ENCODE measurements at regions not wholly inside any gene's neighbourhood (a gene's known extent, or its start where the extent isn't known, plus 50 kb on each side); places are given as distances from the start of the nearest gene placed in this dataset.

DNA sequence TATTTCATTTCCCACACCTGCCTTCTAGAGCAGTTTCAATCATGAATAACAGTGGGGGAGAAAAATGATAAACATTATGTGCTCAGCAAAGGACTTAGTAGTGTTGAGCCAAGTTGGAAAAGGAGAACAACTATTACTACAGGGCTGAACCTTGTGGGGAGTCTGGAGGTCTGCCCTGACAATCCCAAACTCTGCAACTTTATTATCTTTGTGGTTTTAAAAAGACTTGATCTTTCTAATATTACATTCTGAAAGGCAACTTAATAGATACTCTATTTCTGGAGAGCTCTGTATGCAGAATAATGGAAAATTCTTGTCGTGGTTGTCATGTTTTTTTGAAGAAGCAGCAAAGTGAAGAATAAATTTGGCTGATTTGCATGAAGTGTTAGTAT is 116.1 kb downstream of the SPCS3 start:
- TF ChIP-seq, protein P1, sequence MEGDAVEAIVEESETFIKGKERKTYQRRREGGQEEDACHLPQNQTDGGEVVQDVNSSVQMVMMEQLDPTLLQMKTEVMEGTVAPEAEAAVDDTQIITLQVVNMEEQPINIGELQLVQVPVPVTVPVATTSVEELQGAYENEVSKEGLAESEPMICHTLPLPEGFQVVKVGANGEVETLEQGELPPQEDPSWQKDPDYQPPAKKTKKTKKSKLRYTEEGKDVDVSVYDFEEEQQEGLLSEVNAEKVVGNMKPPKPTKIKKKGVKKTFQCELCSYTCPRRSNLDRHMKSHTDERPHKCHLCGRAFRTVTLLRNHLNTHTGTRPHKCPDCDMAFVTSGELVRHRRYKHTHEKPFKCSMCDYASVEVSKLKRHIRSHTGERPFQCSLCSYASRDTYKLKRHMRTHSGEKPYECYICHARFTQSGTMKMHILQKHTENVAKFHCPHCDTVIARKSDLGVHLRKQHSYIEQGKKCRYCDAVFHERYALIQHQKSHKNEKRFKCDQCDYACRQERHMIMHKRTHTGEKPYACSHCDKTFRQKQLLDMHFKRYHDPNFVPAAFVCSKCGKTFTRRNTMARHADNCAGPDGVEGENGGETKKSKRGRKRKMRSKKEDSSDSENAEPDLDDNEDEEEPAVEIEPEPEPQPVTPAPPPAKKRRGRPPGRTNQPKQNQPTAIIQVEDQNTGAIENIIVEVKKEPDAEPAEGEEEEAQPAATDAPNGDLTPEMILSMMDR (conservative IDR thresholded peaks at IDR 0.05 in 1 of 2, IDR thresholded peaks at IDR 0.05 in 1 of 2; ENCODE audit: extremely low read depth in 1 of 2, insufficient read depth in 1 of 2, low read depth in 1 of 2, low read length in 2 of 2): no peak
- TF ChIP-seq EZH2 (IDR thresholded peaks at IDR 0.05; ENCODE audit: borderline replicate concordance, low read length): no peak
